WTC11 (cell line): ENCODE measurements at regions not wholly inside any gene's neighbourhood (a gene's known extent, or its start where the extent isn't known, plus 50 kb on each side); places are given as distances from the start of the nearest gene placed in this dataset.

ENCODE experiments used
- ATAC-seq: fragments of 200-7000 bp; cut with Tn5 transposase; 2 replicates; pipeline ENCODE4 v1.10.0; 2021; ENCODE audit warnings: mild to moderate bottlenecking, moderate library complexity
- CTCF ChIA-PET: fragments of 300-600 bp; sonication (Branson Sonifier 250); formaldehyde crosslinking; loops from one replicate; lab custom pipeline; 2021; ENCODE audit warnings: antibody characterized with exemption; lab: Charles Lee
- POLR2A ChIA-PET: fragments of 350-600 bp; sonication (Branson Sonifier 250); formaldehyde crosslinking; loops from one replicate; lab custom pipeline; 2021; ENCODE audit warnings: antibody characterized with exemption; lab: Charles Lee
- DNase-seq: peaks from one replicate; pipeline ENCODE4 v3.0.0; 2021; ENCODE audit warnings: low spot score
- H3K27ac Mint-ChIP-seq: 2 replicates; pipeline ENCODE4 v1.8.0; 2021; ENCODE audit warnings: mixed read lengths
- H3K27me3 Mint-ChIP-seq: 2 replicates; pipeline ENCODE4 v1.8.0; 2021; ENCODE audit warnings: low read depth, mild to moderate bottlenecking, moderate library complexity, mixed read lengths
- H3K36me3 Mint-ChIP-seq: 2 replicates; pipeline ENCODE4 v1.8.0; 2021; ENCODE audit warnings: mixed read lengths
- H3K4me1 Mint-ChIP-seq: 2 replicates; pipeline ENCODE4 v1.8.0; 2022; ENCODE audit warnings: mixed read lengths
- H3K4me3 Mint-ChIP-seq: 2 replicates; pipeline ENCODE4 v1.8.0; 2021; ENCODE audit warnings: mild to moderate bottlenecking, moderate library complexity, mixed read lengths
- H3K9me3 Mint-ChIP-seq: 2 replicates; pipeline ENCODE4 v1.8.0; 2021; ENCODE audit warnings: mixed read lengths
- ARID4B ChIP-seq: sonication (generic); formaldehyde crosslinking; IDR thresholded peaks from 2 replicates; pipeline ENCODE4 v1.8.0; 2023; ENCODE audit warnings: missing genetic modification reagents, mild to moderate bottlenecking, borderline replicate concordance
- CDX4 ChIP-seq: fragments of 250-450 bp; sonication (Bioruptor Pico); IDR thresholded peaks from 2 replicates; pipeline ENCODE4 v1.9.0; 2021; ENCODE audit warnings: moderate library complexity, mild to moderate bottlenecking, inconsistent platforms, borderline replicate concordance
- CTCF ChIP-seq: fragments of 200-600 bp; IDR thresholded peaks from 2 replicates; pipeline ENCODE4 v1.8.0; 2022; ENCODE audit warnings: antibody characterized with exemption
- EMX1 ChIP-seq: fragments of 250-450 bp; sonication (Bioruptor Pico); IDR thresholded peaks from 2 replicates; pipeline ENCODE4 v1.8.0; 2021; ENCODE audit warnings: mild to moderate bottlenecking
- ETV6 ChIP-seq: sonication (generic); formaldehyde crosslinking; IDR thresholded peaks from 2 replicates; pipeline ENCODE4 v1.8.1; 2022; ENCODE audit warnings: mild to moderate bottlenecking, missing genetic modification reagents
- FOXJ3 ChIP-seq: sonication (generic); formaldehyde crosslinking; IDR thresholded peaks from 2 replicates; pipeline ENCODE4 v1.9.0; 2021; ENCODE audit warnings: missing genetic modification reagents, mild to moderate bottlenecking, borderline replicate concordance
- GRHL2 ChIP-seq: fragments of 250-450 bp; sonication (Bioruptor Pico); IDR thresholded peaks from 2 replicates; pipeline ENCODE4 v1.8.0; 2022; ENCODE audit warnings: mild to moderate bottlenecking, moderate library complexity; ENCODE audit not compliant: insufficient replicate concordance, severe bottlenecking
- JAZF1 ChIP-seq: fragments of 250-450 bp; sonication (Bioruptor Pico); IDR thresholded peaks from 2 replicates; pipeline ENCODE4 v1.9.0; 2021; ENCODE audit warnings: moderate library complexity, mild to moderate bottlenecking, inconsistent platforms
- KAT7 ChIP-seq: sonication (generic); formaldehyde crosslinking; IDR thresholded peaks from 2 replicates; pipeline ENCODE4 v1.8.1; 2023; ENCODE audit warnings: missing genetic modification reagents, mild to moderate bottlenecking, borderline replicate concordance
- MXD4 ChIP-seq: fragments of 250-450 bp; sonication (Bioruptor Pico); IDR thresholded peaks from 2 replicates; pipeline ENCODE4 v1.8.0; 2021; ENCODE audit warnings: mild to moderate bottlenecking, moderate library complexity, borderline replicate concordance
- NFATC4 ChIP-seq: fragments of 250-450 bp; sonication (Bioruptor Pico); IDR thresholded peaks from 2 replicates; pipeline ENCODE4 v1.9.0; 2021; ENCODE audit warnings: mild to moderate bottlenecking
- NR1H2 ChIP-seq: sonication (generic); formaldehyde crosslinking; IDR thresholded peaks from 2 replicates; pipeline ENCODE4 v1.9.0; 2021; ENCODE audit warnings: mild to moderate bottlenecking, moderate library complexity, missing genetic modification reagents
- NR2C2 ChIP-seq: sonication (generic); formaldehyde crosslinking; IDR thresholded peaks from 2 replicates; pipeline ENCODE4 v1.8.0; 2022; ENCODE audit warnings: mild to moderate bottlenecking, missing genetic modification reagents
- PRDM15 ChIP-seq: sonication (generic); formaldehyde crosslinking; IDR thresholded peaks from 2 replicates; pipeline ENCODE4 v1.8.0; 2022; ENCODE audit warnings: missing genetic modification reagents
- PRRX2 ChIP-seq: fragments of 250-450 bp; sonication (Bioruptor Pico); IDR thresholded peaks from 2 replicates; pipeline ENCODE4 v1.8.0; 2021; ENCODE audit warnings: mild to moderate bottlenecking
- SMAD4 ChIP-seq: sonication (generic); formaldehyde crosslinking; IDR thresholded peaks from 2 replicates; pipeline ENCODE4 v1.8.0; 2022; ENCODE audit warnings: mild to moderate bottlenecking, missing genetic modification reagents
- ZNF121 ChIP-seq: sonication (generic); formaldehyde crosslinking; IDR thresholded peaks from 2 replicates; pipeline ENCODE4 v1.8.0; 2023; ENCODE audit warnings: missing genetic modification reagents
- ZNF219 ChIP-seq: sonication (generic); formaldehyde crosslinking; IDR thresholded peaks from 2 replicates; pipeline ENCODE4 v1.8.0; 2023; ENCODE audit warnings: missing genetic modification reagents, mild to moderate bottlenecking, borderline replicate concordance
- ZNF232 ChIP-seq: sonication (generic); formaldehyde crosslinking; IDR thresholded peaks from 2 replicates; pipeline ENCODE4 v1.8.0; 2022; ENCODE audit warnings: mild to moderate bottlenecking, missing genetic modification reagents
- ZNF281 ChIP-seq: sonication (generic); formaldehyde crosslinking; IDR thresholded peaks from 2 replicates; pipeline ENCODE4 v1.8.0; 2023; ENCODE audit warnings: mild to moderate bottlenecking, missing genetic modification reagents
- ZNF423 ChIP-seq: fragments of 250-450 bp; sonication (Bioruptor Pico); IDR thresholded peaks from 2 replicates; pipeline ENCODE4 v2.1.2; 2022; ENCODE audit warnings: mild to moderate bottlenecking, moderate library complexity
- TF ChIP-seq, protein P1 (sequence below): sonication (generic); formaldehyde crosslinking; IDR thresholded peaks from 2 replicates; pipeline ENCODE4 v1.8.1; 2023; ENCODE audit warnings: mild to moderate bottlenecking, moderate library complexity, missing genetic modification reagents

- Mint-ChIP-seq H3K4me1 (0 out of 2 replicates have a peak, but pooled peaks cover 2% of the 10 kb centered on the region), H3K4me3 (no peak overlapping the region), H3K27me3 (no peaks in the 10 kb centered on the region), H3K9me3 (no peaks in the 10 kb centered on the region), H3K27ac (no peak overlapping the region), H3K36me3 (no peaks in the 10 kb centered on the region)
- ChIA-PET POLR2A (no interaction called here), CTCF (no interaction called here)
- no peak for DNase-seq
- TF ChIP-seq ZNF219 (CRISPR knock-in tag): no peak
- no peak for TF ChIP-seq MXD4 (CRISPR knock-in tag)
- TF ChIP-seq ZNF423 (CRISPR knock-in tag): no peak
- no peak for TF ChIP-seq FOXJ3 (CRISPR knock-in tag)
- no peak for TF ChIP-seq ETV6 (CRISPR knock-in tag)
- TF ChIP-seq NFATC4 (CRISPR knock-in tag): no peak
- TF ChIP-seq PRDM15 (CRISPR knock-in tag): no peak
- no peak for TF ChIP-seq ZNF232 (CRISPR knock-in tag)
- TF ChIP-seq, protein P1, sequence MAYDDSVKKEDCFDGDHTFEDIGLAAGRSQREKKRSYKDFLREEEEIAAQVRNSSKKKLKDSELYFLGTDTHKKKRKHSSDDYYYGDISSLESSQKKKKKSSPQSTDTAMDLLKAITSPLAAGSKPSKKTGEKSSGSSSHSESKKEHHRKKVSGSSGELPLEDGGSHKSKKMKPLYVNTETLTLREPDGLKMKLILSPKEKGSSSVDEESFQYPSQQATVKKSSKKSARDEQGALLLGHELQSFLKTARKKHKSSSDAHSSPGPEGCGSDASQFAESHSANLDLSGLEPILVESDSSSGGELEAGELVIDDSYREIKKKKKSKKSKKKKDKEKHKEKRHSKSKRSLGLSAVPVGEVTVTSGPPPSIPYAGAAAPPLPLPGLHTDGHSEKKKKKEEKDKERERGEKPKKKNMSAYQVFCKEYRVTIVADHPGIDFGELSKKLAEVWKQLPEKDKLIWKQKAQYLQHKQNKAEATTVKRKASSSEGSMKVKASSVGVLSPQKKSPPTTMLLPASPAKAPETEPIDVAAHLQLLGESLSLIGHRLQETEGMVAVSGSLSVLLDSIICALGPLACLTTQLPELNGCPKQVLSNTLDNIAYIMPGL: no peak
- TF ChIP-seq KAT7 (CRISPR knock-in tag): no peak
- TF ChIP-seq ARID4B (CRISPR knock-in tag): no peak
- TF ChIP-seq EMX1 (CRISPR knock-in tag): no peak
- no peak for TF ChIP-seq NR1H2 (CRISPR knock-in tag)
- no peak for TF ChIP-seq SMAD4 (CRISPR knock-in tag)
- no peak for ATAC-seq
Observed at GRCh38 chr2:166565501-166565900, 71.5 kb upstream of the SCN7A start.

DNA sequence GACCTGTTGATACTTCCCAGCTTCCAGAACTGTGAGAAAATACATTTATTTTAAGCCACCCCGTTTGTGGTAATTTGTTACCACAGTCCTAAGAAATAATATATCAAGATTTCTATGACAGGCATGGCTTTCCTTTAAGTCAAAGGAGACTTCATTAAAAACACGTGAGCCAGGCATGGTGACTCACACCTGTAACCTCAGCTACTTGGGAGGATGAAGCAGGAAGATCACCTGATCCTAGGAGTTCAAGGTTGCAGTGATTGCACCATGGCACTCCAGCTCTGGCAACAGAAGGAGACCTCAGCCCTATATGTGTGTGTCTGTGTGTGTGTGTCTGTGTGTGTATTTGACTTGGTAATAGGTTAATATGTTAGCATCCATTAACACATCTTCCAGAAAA, 69.8 kb upstream of the SCN7A start:
- DNase-seq: no peak
- POLR2A ChIA-PET: no interaction called here
- no peaks in the 10 kb centered on the region for H3K9me3 Mint-ChIP-seq
- TF ChIP-seq NR2C2 (CRISPR knock-in tag) (no peak), CDX4 (CRISPR knock-in tag) (no peak), ZNF121 (no peak), PRRX2 (CRISPR knock-in tag) (no peak), NR1H2 (CRISPR knock-in tag) (no peak), JAZF1 (no peak), CTCF (no peak), ZNF281 (CRISPR knock-in tag) (no peak), GRHL2 (no peak), ZNF219 (CRISPR knock-in tag) (no peak)

More for the DNA sequence above, 69.8 kb upstream of the SCN7A start:
- no peak for ATAC-seq
- H3K27me3 Mint-ChIP-seq: no peaks in the 10 kb centered on the region
- no peaks in the 10 kb centered on the region for H3K36me3 Mint-ChIP-seq
- CTCF ChIA-PET: no interaction called here
- no peak overlapping the region for H3K4me3 Mint-ChIP-seq
- H3K27ac Mint-ChIP-seq: no peak overlapping the region
- no peaks in the 10 kb centered on the region for H3K4me1 Mint-ChIP-seq
